ENCODE measurements at regions not wholly inside any gene's neighbourhood (a gene's known extent, or its start where the extent isn't known, plus 50 kb on each side); places are given as distances from the start of the nearest gene placed in this dataset.

DNA sequence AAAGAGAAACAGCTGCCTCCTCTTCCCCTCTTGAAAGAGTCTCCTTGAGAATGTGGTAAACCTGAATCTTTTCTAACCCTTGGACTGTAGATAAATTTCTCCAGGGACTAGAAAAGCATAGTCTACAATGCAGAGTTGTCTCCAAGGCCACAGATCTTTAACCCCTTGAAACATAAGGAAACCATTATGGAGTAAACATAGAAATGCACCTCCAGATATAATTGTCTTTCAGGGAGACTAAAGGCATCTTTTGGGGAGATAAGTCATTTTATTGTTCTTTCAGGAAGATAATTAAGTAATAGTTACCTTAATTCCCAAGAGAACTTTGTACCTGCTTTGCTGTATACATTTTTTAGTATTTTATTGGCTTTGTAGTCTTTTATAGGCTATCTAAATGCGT, 373.6 kb upstream of the GRIA1 start:
- DNase-seq (ENCODE audit: insufficient read length) (no peak), FAIRE-seq (no peak)
- TF ChIP-seq POLR2A (IDR thresholded peaks at IDR 0.05; ENCODE audit: low read depth, low read length) (no peak), TAF1 (IDR thresholded peaks at IDR 0.05; ENCODE audit: borderline replicate concordance, low read depth, low read length) (no peak), POLR2AphosphoS5 (IDR thresholded peaks at IDR 0.05; ENCODE audit: low read depth, low read length) (no peak)

DNA sequence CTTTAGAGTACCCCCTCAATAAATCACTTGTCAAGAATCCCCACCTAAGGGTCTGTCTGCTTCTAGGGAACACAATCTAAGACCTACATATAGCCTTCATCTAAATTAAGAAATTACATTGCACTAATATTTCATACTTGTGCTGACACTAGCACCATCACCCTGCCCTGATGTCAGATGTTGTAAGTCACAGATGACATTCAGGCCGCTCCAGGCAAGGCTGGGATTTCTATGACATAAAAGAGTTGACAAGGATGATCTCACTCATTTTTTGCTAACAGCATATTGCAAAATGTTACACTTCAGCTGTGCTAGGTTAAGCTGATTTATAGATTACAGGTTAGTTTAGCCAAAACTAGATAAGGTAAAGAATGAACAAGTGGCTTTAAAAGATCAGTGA, 372.5 kb upstream of the GRIA1 start:
- TF ChIP-seq POLR2AphosphoS5 (IDR thresholded peaks at IDR 0.05; ENCODE audit: low read depth, low read length) (no peak), TAF1 (IDR thresholded peaks at IDR 0.05; ENCODE audit: borderline replicate concordance, low read depth, low read length) (no peak)
- no peak for FAIRE-seq
- no peak for DNase-seq (ENCODE audit: insufficient read length)

- FAIRE-seq = no peak
- TF ChIP-seq POLR2A (IDR thresholded peaks at IDR 0.05; ENCODE audit: low read depth, low read length) (no peak), POLR2AphosphoS5 (IDR thresholded peaks at IDR 0.05; ENCODE audit: low read depth, low read length) (no peak), TAF1 (IDR thresholded peaks at IDR 0.05; ENCODE audit: borderline replicate concordance, low read depth, low read length) (no peak)
- DNase-seq (ENCODE audit: insufficient read length) = no peak
These were observed 368.1 kb upstream of the GRIA1 start for GRCh38 chr5:153122403-153122802.

- DNase-seq (ENCODE audit: insufficient read length) (no peak), FAIRE-seq (no peak)
- no peak for TF ChIP-seq POLR2A (IDR thresholded peaks at IDR 0.05; ENCODE audit: low read depth, low read length)
- no peak for TF ChIP-seq POLR2AphosphoS5 (IDR thresholded peaks at IDR 0.05; ENCODE audit: low read depth, low read length)
- no peak for TF ChIP-seq TAF1 (IDR thresholded peaks at IDR 0.05; ENCODE audit: borderline replicate concordance, low read depth, low read length)
These were observed 360.2 kb upstream of the GRIA1 start for GRCh38 chr5:153130296-153130695.

- TF ChIP-seq TAF1 (IDR thresholded peaks at IDR 0.05; ENCODE audit: borderline replicate concordance, low read depth, low read length) = no peak
- no peak for TF ChIP-seq POLR2A (IDR thresholded peaks at IDR 0.05; ENCODE audit: low read depth, low read length)
- no peak for TF ChIP-seq POLR2AphosphoS5 (IDR thresholded peaks at IDR 0.05; ENCODE audit: low read depth, low read length)
- FAIRE-seq (no peak), DNase-seq (ENCODE audit: insufficient read length) (no peak)
These were observed 355.1 kb upstream of the GRIA1 start for GRCh38 chr5:153135411-153135810.

GRCh38 chr5:153136910-153137614, 353.4 kb upstream of the GRIA1 start:
- no peak for FAIRE-seq
- TF ChIP-seq POLR2A (IDR thresholded peaks at IDR 0.05; ENCODE audit: low read depth, low read length) = no peak
- no peak for DNase-seq (ENCODE audit: insufficient read length)

DNA sequence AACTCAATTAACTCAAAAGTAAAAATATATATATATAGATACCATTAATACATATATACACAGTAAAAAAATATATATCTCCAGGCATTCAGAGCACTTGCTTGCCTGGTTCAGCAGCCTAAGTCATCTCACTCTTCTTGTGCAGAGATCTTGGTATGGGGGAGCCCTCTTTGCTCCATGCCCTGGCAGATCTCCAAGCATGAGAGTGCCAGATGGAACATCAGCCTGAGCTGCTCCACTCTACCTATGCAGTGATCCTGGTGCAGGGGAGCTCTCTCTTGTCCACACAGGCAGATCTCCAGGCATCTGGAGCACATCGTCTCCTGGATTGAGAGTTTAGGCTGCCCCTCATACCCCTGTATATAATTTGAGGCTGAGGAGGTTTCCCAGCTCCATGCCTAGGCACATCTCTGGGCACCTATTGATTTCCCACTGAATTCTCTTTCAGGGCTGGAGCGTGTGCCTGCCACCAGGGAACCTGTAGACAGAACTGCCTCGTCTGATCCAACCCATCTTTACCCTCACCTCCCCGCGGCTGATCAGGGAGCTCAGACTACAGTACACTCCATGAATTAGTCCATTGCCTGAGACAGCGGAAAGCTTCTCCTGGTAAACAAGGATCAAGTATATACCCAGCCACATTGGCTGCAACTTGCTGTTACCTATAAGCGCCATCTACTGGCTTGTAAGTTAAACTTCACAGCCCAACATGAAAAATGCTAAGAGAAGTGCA, 342.4 kb upstream of the GRIA1 start:
- DNase-seq (ENCODE audit: insufficient read length) (peak; percentile 0), FAIRE-seq (no peak)
- TF ChIP-seq POLR2A (IDR thresholded peaks at IDR 0.05; ENCODE audit: low read depth, low read length) (no peak), TAF1 (IDR thresholded peaks at IDR 0.05; ENCODE audit: borderline replicate concordance, low read depth, low read length) (no peak), POLR2AphosphoS5 (IDR thresholded peaks at IDR 0.05; ENCODE audit: low read depth, low read length) (no peak)

GRCh38 chr5:153148624-153148976, 341.9 kb upstream of the GRIA1 start:
- FAIRE-seq (no peak), DNase-seq (ENCODE audit: insufficient read length) (no peak)
- TF ChIP-seq TAF1 (IDR thresholded peaks at IDR 0.05; ENCODE audit: borderline replicate concordance, low read depth, low read length) = no peak
- TF ChIP-seq POLR2AphosphoS5 (IDR thresholded peaks at IDR 0.05; ENCODE audit: low read depth, low read length) = no peak
- no peak for TF ChIP-seq POLR2A (IDR thresholded peaks at IDR 0.05; ENCODE audit: low read depth, low read length)

DNA sequence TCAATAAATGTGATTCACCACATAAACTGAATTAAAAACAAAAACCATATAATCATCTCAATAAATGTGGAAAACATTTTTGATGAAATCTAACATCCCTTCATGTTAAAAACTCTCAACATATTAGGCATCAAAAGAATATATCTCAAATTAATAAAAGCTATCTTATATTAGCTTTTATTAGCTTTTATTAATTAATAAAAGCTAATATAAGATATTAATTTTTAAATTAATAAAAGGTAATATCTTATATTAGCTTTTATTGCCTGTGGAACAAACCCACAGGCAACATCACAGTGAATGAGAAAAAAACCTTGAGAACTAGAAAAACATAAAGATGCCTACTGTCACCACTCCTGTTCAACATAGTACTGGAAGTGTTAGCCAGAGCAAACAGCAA, 338.9 kb upstream of the GRIA1 start:
- no peak for DNase-seq (ENCODE audit: insufficient read length)
- FAIRE-seq = no peak
- TF ChIP-seq TAF1 (IDR thresholded peaks at IDR 0.05; ENCODE audit: borderline replicate concordance, low read depth, low read length) (no peak), POLR2A (IDR thresholded peaks at IDR 0.05; ENCODE audit: low read depth, low read length) (no peak), POLR2AphosphoS5 (IDR thresholded peaks at IDR 0.05; ENCODE audit: low read depth, low read length) (no peak)

GRCh38 chr5:153153086-153153485, 337.4 kb upstream of the GRIA1 start:
- no peak for FAIRE-seq
- TF ChIP-seq TAF1 (IDR thresholded peaks at IDR 0.05; ENCODE audit: borderline replicate concordance, low read depth, low read length) (no peak), POLR2AphosphoS5 (IDR thresholded peaks at IDR 0.05; ENCODE audit: low read depth, low read length) (no peak), POLR2A (IDR thresholded peaks at IDR 0.05; ENCODE audit: low read depth, low read length) (no peak)
- DNase-seq (ENCODE audit: insufficient read length) = no peak

GRCh38 chr5:153157156-153157555, 333.3 kb upstream of the GRIA1 start:
- TF ChIP-seq POLR2AphosphoS5 (IDR thresholded peaks at IDR 0.05; ENCODE audit: low read depth, low read length) (no peak), TAF1 (IDR thresholded peaks at IDR 0.05; ENCODE audit: borderline replicate concordance, low read depth, low read length) (no peak), POLR2A (IDR thresholded peaks at IDR 0.05; ENCODE audit: low read depth, low read length) (no peak)
- FAIRE-seq (no peak), DNase-seq (ENCODE audit: insufficient read length) (no peak)

DNA sequence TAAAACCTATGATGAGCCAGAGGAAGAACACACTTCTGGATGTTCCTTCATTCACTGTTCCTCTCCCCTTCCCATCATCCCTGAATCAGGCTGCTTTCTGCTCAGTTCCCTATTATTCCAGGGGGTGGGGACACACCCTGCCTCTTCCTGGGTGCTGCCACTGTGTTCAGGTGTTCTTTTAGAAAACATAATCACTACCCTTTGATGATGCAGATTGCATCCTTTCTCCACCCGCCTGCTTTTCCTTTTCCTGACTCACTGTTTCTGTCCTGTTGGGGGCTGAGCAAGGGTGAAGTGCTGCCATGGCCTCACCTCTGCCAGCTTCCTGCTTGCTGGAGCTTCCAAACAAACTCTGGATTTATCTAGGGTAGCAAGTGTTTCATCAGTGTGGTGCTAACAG, 331.9 kb upstream of the GRIA1 start:
- FAIRE-seq = no peak
- no peak for DNase-seq (ENCODE audit: insufficient read length)

More for the DNA sequence above, 331.9 kb upstream of the GRIA1 start:
- no peak for TF ChIP-seq TAF1 (IDR thresholded peaks at IDR 0.05; ENCODE audit: borderline replicate concordance, low read depth, low read length)
- no peak for TF ChIP-seq POLR2A (IDR thresholded peaks at IDR 0.05; ENCODE audit: low read depth, low read length)
- TF ChIP-seq POLR2AphosphoS5 (IDR thresholded peaks at IDR 0.05; ENCODE audit: low read depth, low read length) = no peak
